ENCODE measurements at regions not wholly inside any gene's neighbourhood (a gene's known extent, or its start where the extent isn't known, plus 50 kb on each side); places are given as distances from the start of the nearest gene placed in this dataset.

- no peaks in the 10 kb centered on the region for H3K4me1 ChIP-seq (ENCODE audit: control insufficient read depth, extremely low read depth, insufficient read depth, low read length)
- H3K9me1 ChIP-seq (ENCODE audit: control insufficient read depth, extremely low read depth, insufficient read depth, low read length): no peaks in the 10 kb centered on the region
- H3K36me3 ChIP-seq (ENCODE audit: control insufficient read depth in 2 of 2, extremely low read depth in 1 of 2, insufficient read depth in 2 of 2, low read length in 2 of 2): no peaks in the 10 kb centered on the region
- DNase-seq (ENCODE audit: low read depth, low spot score): no peak
- H3K27ac ChIP-seq (ENCODE audit: control insufficient read depth, insufficient read depth, low read length): no peak overlapping the region
- no peaks in the 10 kb centered on the region for H3K27me3 ChIP-seq (ENCODE audit: control insufficient read depth, extremely low read depth, insufficient read depth, low read length)
- no peak overlapping the region for H2AFZ ChIP-seq (ENCODE audit: control insufficient read depth, low read length)
- H3K4me3 ChIP-seq (ENCODE audit: control insufficient read depth in 2 of 3, extremely low read depth in 1 of 3, insufficient read depth in 2 of 3, low read depth in 1 of 3, low read length in 3 of 3): no peak overlapping the region
- no peak overlapping the region for H3K4me2 ChIP-seq (ENCODE audit: control insufficient read depth, extremely low read depth, insufficient read depth, low read depth, low read length)
- no peaks in the 10 kb centered on the region for H4K20me1 ChIP-seq (ENCODE audit: control insufficient read depth, extremely low read depth, insufficient read depth, low read length)
- no peaks in the 10 kb centered on the region for H3K79me2 ChIP-seq (ENCODE audit: control insufficient read depth, insufficient read depth, low read length)
- H3K9me3 ChIP-seq (ENCODE audit: control insufficient read depth, low read depth, low read length): no peaks in the 10 kb centered on the region
- no peak for FAIRE-seq
- H3K9ac ChIP-seq (ENCODE audit: control insufficient read depth, extremely low read depth, insufficient read depth, low read length): no peak overlapping the region
- dilution Hi-C loops (cut with MboI; ENCODE audit: extremely low pct_ligation_motif_present, low sequenced_read_pairs): no loop called here
- TF ChIP-seq EZH2 (IDR thresholded peaks at IDR 0.05; ENCODE audit: low read length) (no peak), CTCF (optimal IDR thresholded peaks at IDR 0.05 in 1 of 3, IDR thresholded peaks at IDR 0.05 in 1 of 3, conservative IDR thresholded peaks at IDR 0.05 in 1 of 3; ENCODE audit: extremely low read depth in 1 of 3, insufficient read depth in 2 of 3, low read length in 3 of 3) (no peak)
These were observed 154.1 kb upstream of the ZSWIM2 start for GRCh38 chr2:187003038-187003554.

GRCh38 chr2:187002242-187002641, 153.3 kb upstream of the ZSWIM2 start:
- Histone ChIP-seq H2AFZ (ENCODE audit: control insufficient read depth, low read length) (no peak overlapping the region), H3K9me1 (ENCODE audit: control insufficient read depth, extremely low read depth, insufficient read depth, low read length) (no peaks in the 10 kb centered on the region), H3K4me2 (ENCODE audit: control insufficient read depth, extremely low read depth, insufficient read depth, low read depth, low read length) (no peak overlapping the region), H3K9me3 (ENCODE audit: control insufficient read depth, low read depth, low read length) (no peaks in the 10 kb centered on the region), H3K4me3 (ENCODE audit: control insufficient read depth in 2 of 3, extremely low read depth in 1 of 3, insufficient read depth in 2 of 3, low read depth in 1 of 3, low read length in 3 of 3) (no peak overlapping the region), H3K79me2 (ENCODE audit: control insufficient read depth, insufficient read depth, low read length) (no peaks in the 10 kb centered on the region), H4K20me1 (ENCODE audit: control insufficient read depth, extremely low read depth, insufficient read depth, low read length) (no peaks in the 10 kb centered on the region), H3K4me1 (ENCODE audit: control insufficient read depth, extremely low read depth, insufficient read depth, low read length) (no peaks in the 10 kb centered on the region), H3K9ac (ENCODE audit: control insufficient read depth, extremely low read depth, insufficient read depth, low read length) (no peak overlapping the region), H3K36me3 (ENCODE audit: control insufficient read depth in 2 of 2, extremely low read depth in 1 of 2, insufficient read depth in 2 of 2, low read length in 2 of 2) (no peaks in the 10 kb centered on the region), H3K27ac (ENCODE audit: control insufficient read depth, insufficient read depth, low read length) (no peak overlapping the region), H3K27me3 (ENCODE audit: control insufficient read depth, extremely low read depth, insufficient read depth, low read length) (no peaks in the 10 kb centered on the region)
- no peak for DNase-seq (ENCODE audit: low read depth, low spot score)
- no peak for FAIRE-seq
- dilution Hi-C loops (cut with MboI; ENCODE audit: extremely low pct_ligation_motif_present, low sequenced_read_pairs): no loop called here
- TF ChIP-seq CTCF (optimal IDR thresholded peaks at IDR 0.05 in 1 of 3, IDR thresholded peaks at IDR 0.05 in 1 of 3, conservative IDR thresholded peaks at IDR 0.05 in 1 of 3; ENCODE audit: extremely low read depth in 1 of 3, insufficient read depth in 2 of 3, low read length in 3 of 3): no peak
- no peak for TF ChIP-seq EZH2 (IDR thresholded peaks at IDR 0.05; ENCODE audit: low read length)

Data from keratinocyte (primary cell).